ENCODE measurements at regions not wholly inside any gene's neighbourhood (a gene's known extent, or its start where the extent isn't known, plus 50 kb on each side); places are given as distances from the start of the nearest gene placed in this dataset.
"Not testable (repeated sequence)": the region's sequence is repeated elsewhere in the genome, so short reads cannot be mapped to it uniquely, and the experiment has no call there.

GRCh38 chr1:94769551-94769950 lies 50.6 kb upstream of the SLC44A3 start:
- Mint-ChIP-seq H3K9me3 (no peaks in the 10 kb centered on the region), H3K4me3 (ENCODE audit: low read depth) (no peak overlapping the region), H3K36me3 (ENCODE audit: low read depth) (no peaks in the 10 kb centered on the region), H3K27me3 (ENCODE audit: low read depth) (no peaks in the 10 kb centered on the region), H3K4me1 (ENCODE audit: low read depth) (no peaks in the 10 kb centered on the region), H3K27ac (no peak overlapping the region)
- DNase-seq (ENCODE audit: low spot score) = no peak
- intact Hi-C loops (cut with micrococcal nuclease) = no loop called here

- no peaks in the 10 kb centered on the region for H3K27me3 Mint-ChIP-seq (ENCODE audit: low read depth)
- DNase-seq (ENCODE audit: low spot score) = no peak
- no peaks in the 10 kb centered on the region for H3K4me1 Mint-ChIP-seq (ENCODE audit: low read depth)
- no peaks in the 10 kb centered on the region for H3K36me3 Mint-ChIP-seq (ENCODE audit: low read depth)
- intact Hi-C loops (cut with micrococcal nuclease) = no loop called here
- H3K4me3 Mint-ChIP-seq (ENCODE audit: low read depth) = no peak overlapping the region
- no peaks in the 10 kb centered on the region for H3K9me3 Mint-ChIP-seq
- no peak overlapping the region for H3K27ac Mint-ChIP-seq
Observed at GRCh38 chr1:94768036-94768435, 52.1 kb upstream of the SLC44A3 start.

DNA sequence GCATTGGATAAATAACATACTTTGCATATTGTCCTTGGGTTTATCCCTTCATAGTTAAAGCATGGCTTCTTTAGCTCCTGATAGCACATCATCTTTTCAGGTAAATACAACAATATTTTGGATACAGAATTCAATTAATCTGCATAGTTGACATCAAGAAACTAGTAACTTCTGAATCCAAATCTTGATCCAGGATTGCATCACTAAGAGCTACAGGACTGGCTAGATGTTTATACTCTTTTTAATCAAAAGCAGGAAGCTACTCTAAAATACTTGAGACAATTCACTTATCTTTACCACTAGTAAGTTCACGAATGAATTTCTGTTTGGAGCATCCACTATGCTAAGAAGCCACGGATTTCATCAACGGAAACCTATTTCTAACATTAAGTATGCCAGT lies 54.2 kb upstream of the SLC44A3 start:
- Mint-ChIP-seq H3K27me3 (ENCODE audit: low read depth) (peaks cover 9% of the 10 kb centered on the region), H3K4me1 (ENCODE audit: low read depth) (no peaks in the 10 kb centered on the region), H3K27ac (no peak overlapping the region), H3K36me3 (ENCODE audit: low read depth) (no peaks in the 10 kb centered on the region), H3K9me3 (no peaks in the 10 kb centered on the region), H3K4me3 (ENCODE audit: low read depth) (no peak overlapping the region)
- intact Hi-C loops (cut with micrococcal nuclease) = no loop called here
- DNase-seq (ENCODE audit: low spot score) = no peak

DNA sequence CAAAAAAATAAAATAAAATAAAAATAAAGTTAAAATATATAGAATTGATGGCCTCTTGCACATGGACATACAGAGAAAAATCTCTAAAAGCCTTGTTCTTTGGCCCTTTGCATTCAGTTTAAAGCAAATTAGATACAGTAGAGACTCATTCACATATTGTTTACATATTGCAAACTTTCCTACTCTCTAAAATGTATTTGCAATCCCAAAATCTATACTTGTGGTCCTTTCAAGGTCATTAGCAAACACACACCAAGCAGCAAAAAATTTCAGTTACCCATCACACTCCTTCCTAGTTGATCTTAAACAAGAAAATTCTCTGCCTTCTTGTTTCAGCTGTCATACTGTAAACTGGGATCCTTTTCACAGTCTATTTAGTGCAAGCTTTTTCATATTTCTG lies 61.0 kb upstream of the SLC44A3 start:
- Mint-ChIP-seq H3K9me3 (no peaks in the 10 kb centered on the region), H3K4me1 (ENCODE audit: low read depth) (peaks cover 10% of the 10 kb centered on the region), H3K4me3 (ENCODE audit: low read depth) (no peak overlapping the region), H3K36me3 (ENCODE audit: low read depth) (peaks cover 3% of the 10 kb centered on the region), H3K27me3 (ENCODE audit: low read depth) (peaks cover 15% of the 10 kb centered on the region), H3K27ac (no peak overlapping the region)
- DNase-seq (ENCODE audit: low spot score) = no peak
- intact Hi-C loops (cut with micrococcal nuclease) = no loop called here

GRCh38 chr1:94757931-94758330 lies 62.2 kb upstream of the SLC44A3 start:
- no peak overlapping the region for H3K4me3 Mint-ChIP-seq (ENCODE audit: low read depth)
- no peak overlapping the region for H3K27ac Mint-ChIP-seq
- intact Hi-C loops (cut with micrococcal nuclease) = no loop called here
- DNase-seq (ENCODE audit: low spot score) = no peak
- no peaks in the 10 kb centered on the region for H3K9me3 Mint-ChIP-seq
- peaks cover 19% of the 10 kb centered on the region for H3K27me3 Mint-ChIP-seq (ENCODE audit: low read depth)
- peaks cover 3% of the 10 kb centered on the region for H3K36me3 Mint-ChIP-seq (ENCODE audit: low read depth)
- peaks cover 10% of the 10 kb centered on the region for H3K4me1 Mint-ChIP-seq (ENCODE audit: low read depth)

DNA sequence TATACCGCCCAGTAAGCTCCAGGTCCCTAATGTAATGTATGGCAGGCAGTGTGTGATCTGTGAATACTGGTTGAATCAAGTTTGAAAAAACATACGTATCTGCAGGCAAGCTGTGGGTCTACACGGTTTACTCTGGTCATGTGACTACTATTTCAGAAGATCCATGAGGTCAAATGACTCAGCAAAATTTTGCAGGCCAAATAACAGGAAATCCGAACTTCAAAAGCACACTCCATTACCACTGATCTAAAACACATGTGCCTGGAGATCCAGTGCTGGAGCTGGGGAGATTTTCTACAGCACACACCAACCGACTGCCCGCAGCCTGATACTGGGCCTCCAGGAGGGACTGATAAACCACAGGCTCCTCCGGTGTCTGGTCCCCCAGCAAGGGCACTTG lies 64.5 kb upstream of the SLC44A3 start:
- Mint-ChIP-seq H3K4me3 (ENCODE audit: low read depth) (no peak overlapping the region), H3K27me3 (ENCODE audit: low read depth) (peaks cover 9% of the 10 kb centered on the region), H3K36me3 (ENCODE audit: low read depth) (peaks cover 3% of the 10 kb centered on the region), H3K9me3 (no peaks in the 10 kb centered on the region), H3K27ac (no peak overlapping the region), H3K4me1 (ENCODE audit: low read depth) (peaks cover 10% of the 10 kb centered on the region)
- intact Hi-C loops (cut with micrococcal nuclease) = no loop called here
- no peak for DNase-seq (ENCODE audit: low spot score)

DNA sequence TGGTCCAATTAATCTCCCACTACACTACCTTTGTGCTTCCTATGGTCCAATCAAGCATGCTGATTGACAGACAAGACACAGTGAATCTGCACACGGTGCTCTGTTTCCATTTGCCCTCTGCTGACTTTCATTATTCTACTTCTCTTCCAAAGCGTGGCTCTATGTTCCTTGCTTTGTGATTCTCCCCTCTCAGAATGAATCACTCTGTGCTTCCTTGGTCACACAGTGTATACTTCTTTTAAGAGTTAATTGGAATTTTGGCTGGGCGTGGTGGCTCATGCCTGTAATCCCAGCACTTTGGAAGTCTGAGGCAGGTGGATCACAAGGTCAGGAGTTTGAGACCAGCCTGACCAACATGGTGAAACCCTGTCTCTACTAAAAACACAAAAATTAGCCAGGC lies 65.1 kb upstream of the SLC44A3 start:
- H3K4me3 Mint-ChIP-seq (ENCODE audit: low read depth); H3K27ac Mint-ChIP-seq; H3K27me3 Mint-ChIP-seq (ENCODE audit: low read depth); H3K9me3 Mint-ChIP-seq; DNase-seq (ENCODE audit: low spot score); H3K36me3 Mint-ChIP-seq (ENCODE audit: low read depth); intact Hi-C loops (cut with micrococcal nuclease): not testable (repeated sequence)
- H3K4me1 Mint-ChIP-seq (ENCODE audit: low read depth) = peaks cover 10% of the 10 kb centered on the region

DNA sequence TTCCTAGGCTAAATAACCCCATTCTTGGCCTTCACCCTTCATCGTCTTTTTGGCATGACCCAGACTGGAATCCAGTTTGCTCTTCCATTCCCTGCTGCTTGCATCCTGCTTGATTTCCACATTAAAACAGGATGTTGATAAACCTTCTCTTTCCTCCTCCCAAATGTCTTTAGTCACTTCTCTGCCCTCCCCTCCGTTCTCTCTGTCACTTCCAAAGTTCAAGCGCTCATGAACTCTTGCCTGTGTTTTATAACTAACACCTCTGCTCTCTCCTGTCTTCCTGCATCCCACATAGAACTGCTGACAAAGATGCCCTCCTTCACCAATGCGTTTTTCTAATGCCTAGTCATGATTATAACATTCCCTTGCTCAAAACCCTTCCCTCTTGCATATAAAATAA lies 65.6 kb upstream of the SLC44A3 start:
- peaks cover 5% of the 10 kb centered on the region for H3K9me3 Mint-ChIP-seq
- intact Hi-C loops (cut with micrococcal nuclease) = no loop called here
- H3K4me3 Mint-ChIP-seq (ENCODE audit: low read depth) = no peak overlapping the region
- peaks cover 10% of the 10 kb centered on the region for H3K4me1 Mint-ChIP-seq (ENCODE audit: low read depth)
- DNase-seq (ENCODE audit: low spot score) = no peak
- no peak overlapping the region for H3K27ac Mint-ChIP-seq
- peaks cover 4% of the 10 kb centered on the region for H3K27me3 Mint-ChIP-seq (ENCODE audit: low read depth)
- H3K36me3 Mint-ChIP-seq (ENCODE audit: low read depth) = peaks cover 3% of the 10 kb centered on the region

DNA sequence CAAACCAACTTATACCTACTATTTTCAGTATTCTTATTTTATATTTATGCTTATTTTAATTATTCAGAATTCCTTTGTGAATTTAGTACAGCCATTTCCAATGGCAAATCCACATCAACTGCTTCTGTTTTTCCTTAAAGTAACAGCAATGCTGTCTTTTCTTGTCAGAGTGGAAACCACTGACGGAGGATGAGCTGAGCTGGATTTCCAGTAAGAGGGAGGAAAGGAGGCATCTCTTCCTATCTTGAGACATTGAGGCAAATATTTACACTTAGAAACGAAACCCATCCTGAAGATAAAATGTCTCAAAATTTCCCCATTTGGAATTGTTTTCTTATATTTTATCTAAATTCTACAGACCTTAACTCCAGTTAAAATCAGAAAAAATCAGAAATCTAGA lies 66.1 kb upstream of the SLC44A3 start:
- Mint-ChIP-seq H3K4me3 (ENCODE audit: low read depth) (no peak overlapping the region), H3K4me1 (ENCODE audit: low read depth) (peaks cover 10% of the 10 kb centered on the region), H3K27ac (no peak overlapping the region), H3K27me3 (ENCODE audit: low read depth) (peaks cover 3% of the 10 kb centered on the region), H3K9me3 (peaks cover 10% of the 10 kb centered on the region), H3K36me3 (ENCODE audit: low read depth) (peaks cover 3% of the 10 kb centered on the region)
- intact Hi-C loops (cut with micrococcal nuclease) = no loop called here
- no peak for DNase-seq (ENCODE audit: low spot score)

DNA sequence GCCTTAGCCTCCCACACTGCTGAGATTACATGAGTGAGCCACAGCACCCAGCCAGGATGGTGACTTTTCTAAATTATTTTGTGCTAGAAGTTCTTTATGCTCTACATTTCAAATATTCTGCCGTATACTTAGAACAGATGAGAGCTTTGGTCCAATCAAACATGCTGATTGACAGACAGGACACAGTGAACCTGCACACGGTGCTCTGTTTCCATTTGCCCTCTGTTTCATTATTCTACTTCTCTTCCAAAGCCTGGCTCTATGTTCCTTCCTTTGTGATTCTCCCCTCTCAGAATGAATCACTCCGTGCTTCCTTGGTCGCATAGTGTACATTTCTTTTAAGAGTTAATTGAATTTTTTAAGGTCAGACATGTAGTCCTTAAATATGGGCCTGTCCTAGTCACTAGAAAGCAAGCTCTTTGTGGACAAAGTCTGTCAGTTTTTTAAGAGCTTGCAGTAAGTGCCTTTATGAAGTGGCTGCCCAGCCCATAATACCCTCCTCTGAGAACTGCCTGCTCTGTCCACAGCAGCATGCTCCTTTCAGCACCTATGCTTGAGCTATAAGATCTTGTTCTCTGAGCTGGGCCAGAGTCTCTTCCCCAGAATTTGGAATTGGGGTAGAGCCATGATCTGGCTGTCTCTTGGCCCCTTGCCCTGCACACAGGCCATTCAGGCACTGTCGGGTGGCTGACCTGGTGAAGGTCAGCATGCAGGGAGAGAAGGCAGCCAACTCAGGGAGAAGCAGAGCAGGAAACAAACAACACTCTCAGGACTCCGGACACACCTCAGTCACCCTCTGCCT lies 66.8 kb upstream of the SLC44A3 start:
- DNase-seq (ENCODE audit: low spot score) = no peak
- peaks cover 10% of the 10 kb centered on the region for H3K4me1 Mint-ChIP-seq (ENCODE audit: low read depth)
- H3K9me3 Mint-ChIP-seq = peaks cover 14% of the 10 kb centered on the region
- peaks cover 3% of the 10 kb centered on the region for H3K36me3 Mint-ChIP-seq (ENCODE audit: low read depth)
- no peak overlapping the region for H3K27ac Mint-ChIP-seq
- no peak overlapping the region for H3K4me3 Mint-ChIP-seq (ENCODE audit: low read depth)
- intact Hi-C loops (cut with micrococcal nuclease) = no loop called here
- H3K27me3 Mint-ChIP-seq (ENCODE audit: low read depth) = peaks cover 3% of the 10 kb centered on the region

- H3K27me3 Mint-ChIP-seq (ENCODE audit: low read depth); H3K27ac Mint-ChIP-seq; H3K36me3 Mint-ChIP-seq (ENCODE audit: low read depth); H3K4me3 Mint-ChIP-seq (ENCODE audit: low read depth); intact Hi-C loops (cut with micrococcal nuclease); DNase-seq (ENCODE audit: low spot score): not testable (repeated sequence)
- Mint-ChIP-seq H3K4me1 (ENCODE audit: low read depth) (peaks cover 10% of the 10 kb centered on the region), H3K9me3 (peaks cover 14% of the 10 kb centered on the region)
Observed at GRCh38 chr1:94751483-94751882, 68.7 kb upstream of the SLC44A3 start.

DNA sequence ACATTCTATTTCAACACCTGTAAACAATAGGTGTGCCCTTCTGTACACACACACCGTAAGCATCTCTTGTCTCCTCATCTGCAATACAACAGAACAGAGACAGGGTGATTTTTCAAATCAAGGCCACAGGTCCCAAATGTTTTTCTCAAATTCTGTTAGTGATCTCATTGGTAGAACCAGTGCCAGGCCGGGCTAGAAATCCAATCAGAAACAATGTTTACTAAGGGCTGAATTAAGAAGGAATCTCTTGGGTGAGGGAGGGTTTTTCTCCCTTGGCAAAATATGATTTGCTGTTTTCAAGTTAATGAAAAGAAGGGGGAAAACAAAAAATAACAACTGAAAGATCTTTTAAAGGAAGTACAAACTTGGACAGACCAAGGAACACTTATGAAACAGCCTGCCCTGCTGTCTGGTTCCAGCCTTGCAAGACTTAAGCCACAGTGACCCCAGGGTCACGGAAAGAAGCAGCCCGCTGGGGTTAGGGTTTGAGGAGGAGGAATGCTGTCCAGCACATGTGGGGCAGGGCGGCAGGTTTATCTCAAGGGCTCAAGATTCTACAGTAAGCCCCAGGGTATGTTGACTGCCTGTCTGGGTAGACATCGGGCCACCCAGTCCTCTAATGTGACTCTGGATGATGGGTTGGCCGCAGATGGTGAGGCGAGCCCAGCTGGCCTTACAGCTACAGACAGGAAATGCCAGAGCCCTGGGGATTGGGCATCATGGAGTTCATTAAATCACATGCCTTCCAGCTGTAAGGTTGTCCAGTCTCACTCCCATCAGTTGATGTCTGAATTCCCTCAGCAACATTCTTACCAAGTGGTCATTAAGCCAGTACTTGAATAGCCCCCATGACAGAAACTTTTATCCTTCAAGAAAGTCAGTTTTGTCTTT lies 73.3 kb upstream of the SLC44A3 start:
- intact Hi-C loops (cut with micrococcal nuclease) = no loop called here
- H3K9me3 Mint-ChIP-seq = peaks cover 14% of the 10 kb centered on the region
- no peaks in the 10 kb centered on the region for H3K4me1 Mint-ChIP-seq (ENCODE audit: low read depth)
- H3K36me3 Mint-ChIP-seq (ENCODE audit: low read depth) = no peaks in the 10 kb centered on the region
- no peak overlapping the region for H3K4me3 Mint-ChIP-seq (ENCODE audit: low read depth)
- H3K27me3 Mint-ChIP-seq (ENCODE audit: low read depth) = no peaks in the 10 kb centered on the region
- DNase-seq (ENCODE audit: low spot score) = no peak
- no peak overlapping the region for H3K27ac Mint-ChIP-seq

DNA sequence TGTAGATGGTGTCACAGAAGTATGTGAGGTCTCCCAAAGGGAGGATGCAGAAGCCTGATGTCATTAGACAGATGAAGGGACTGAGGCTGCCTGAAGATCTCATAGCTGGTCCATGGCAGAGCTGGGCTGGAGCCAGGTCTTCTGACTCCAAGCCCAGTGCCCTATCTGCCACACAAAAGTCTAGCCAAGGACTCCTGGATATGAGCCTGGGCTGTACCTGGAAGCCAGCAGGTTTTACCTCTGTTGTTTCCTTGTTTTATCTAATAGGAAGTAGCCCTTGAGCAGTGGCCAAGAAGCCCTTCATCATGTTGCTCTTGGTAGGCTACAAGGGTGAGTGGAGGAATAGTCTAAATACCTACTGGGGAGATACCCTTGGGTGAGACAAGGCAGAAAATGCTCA lies 74.4 kb upstream of the SLC44A3 start:
- peaks cover 6% of the 10 kb centered on the region for H3K4me1 Mint-ChIP-seq (ENCODE audit: low read depth)
- peaks cover 14% of the 10 kb centered on the region for H3K9me3 Mint-ChIP-seq
- intact Hi-C loops (cut with micrococcal nuclease) = no loop called here
- no peak overlapping the region for H3K4me3 Mint-ChIP-seq (ENCODE audit: low read depth)
- H3K27me3 Mint-ChIP-seq (ENCODE audit: low read depth) = no peaks in the 10 kb centered on the region
- H3K36me3 Mint-ChIP-seq (ENCODE audit: low read depth) = no peaks in the 10 kb centered on the region
- no peak overlapping the region for H3K27ac Mint-ChIP-seq
- DNase-seq (ENCODE audit: low spot score) = no peak

All from activated T-helper 2 cell treated with anti-CD3 and anti-CD28 coated beads, Interferon-gamma antibody, Interleukin-2, Interleukin-4, amounts not matched to agents 10 μg/mL and 5 μg/mL and 100 μg/mL, durations not matched to agents 14 hours and 24 hours and 36 hours (primary cell).